Activated T-helper 2 cell treated with anti-CD3 and anti-CD28 coated beads, Interferon-gamma antibody, Interleukin-2, Interleukin-4, amounts not matched to agents 10 μg/mL and 5 μg/mL and 100 μg/mL, durations not matched to agents 14 hours and 24 hours and 36 hours (primary cell): ENCODE measurements at regions not wholly inside any gene's neighbourhood (a gene's known extent, or its start where the extent isn't known, plus 50 kb on each side); places are given as distances from the start of the nearest gene placed in this dataset.

Source experiments
- DNase-seq: peaks from one replicate; pipeline ENCODE4 v3.0.0; 2021; ENCODE audit warnings: low spot score
- H3K27ac Mint-ChIP-seq: one replicate; pipeline ENCODE4 v1.8.0; 2021; ENCODE audit warnings: mixed read lengths
- H3K27me3 Mint-ChIP-seq: one replicate; pipeline ENCODE4 v1.8.0; 2021; ENCODE audit warnings: low read depth, mixed read lengths
- H3K36me3 Mint-ChIP-seq: one replicate; pipeline ENCODE4 v1.8.0; 2021; ENCODE audit warnings: low read depth, mixed read lengths
- H3K4me1 Mint-ChIP-seq: one replicate; pipeline ENCODE4 v1.8.0; 2021; ENCODE audit warnings: low read depth, mixed read lengths
- H3K4me3 Mint-ChIP-seq: one replicate; pipeline ENCODE4 v1.8.0; 2021; ENCODE audit warnings: low read depth, mild to moderate bottlenecking, moderate library complexity, mixed read lengths
- H3K9me3 Mint-ChIP-seq: one replicate; pipeline ENCODE4 v1.8.0; 2021; ENCODE audit warnings: mixed read lengths
- intact Hi-C: fragments of 100-400 bp; cut with micrococcal nuclease; formaldehyde crosslinking; loops from one replicate; pipeline ENCODE4 v1.15.1; 2023

DNA sequence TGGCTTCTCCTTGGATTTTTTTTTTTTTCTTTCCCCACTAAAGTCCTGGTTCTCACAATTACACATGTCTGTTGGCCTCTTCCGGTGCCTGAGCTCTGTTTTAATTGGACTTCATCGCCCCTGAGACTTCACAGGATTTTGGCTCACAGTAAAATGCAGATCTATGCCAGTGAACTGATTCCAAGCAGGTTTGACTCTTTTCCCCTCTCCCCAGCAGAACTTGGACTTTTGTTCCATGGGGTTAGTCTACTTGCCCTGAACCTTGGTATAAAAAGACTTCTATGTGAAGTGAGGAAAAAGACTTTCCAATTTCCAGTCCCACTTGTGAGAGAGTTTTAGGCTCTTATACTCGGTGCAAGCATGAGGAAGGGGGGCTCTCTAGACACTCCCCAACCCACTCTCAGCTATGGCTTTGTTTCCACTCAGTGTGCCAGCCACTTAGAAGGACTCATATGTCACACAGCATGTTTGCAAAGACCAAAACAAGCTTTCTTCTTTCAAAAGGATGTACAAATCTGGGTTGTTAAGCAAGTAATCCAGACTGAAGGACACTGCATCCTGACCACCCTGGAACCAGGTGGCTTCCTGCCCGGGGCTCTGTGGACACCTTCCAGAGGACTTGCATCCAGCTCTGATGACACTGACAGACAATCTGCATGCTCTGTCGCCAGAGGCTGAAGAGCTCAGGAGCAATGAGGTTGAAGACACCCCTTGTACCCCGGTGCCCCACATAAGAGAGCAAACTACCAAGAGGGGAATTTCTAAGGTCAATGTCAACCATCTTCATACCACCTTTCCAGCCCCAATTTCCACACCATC is 221.9 kb upstream of the EGLN3 start:
- peaks cover 36% of the 10 kb centered on the region for H3K27me3 Mint-ChIP-seq

DNA sequence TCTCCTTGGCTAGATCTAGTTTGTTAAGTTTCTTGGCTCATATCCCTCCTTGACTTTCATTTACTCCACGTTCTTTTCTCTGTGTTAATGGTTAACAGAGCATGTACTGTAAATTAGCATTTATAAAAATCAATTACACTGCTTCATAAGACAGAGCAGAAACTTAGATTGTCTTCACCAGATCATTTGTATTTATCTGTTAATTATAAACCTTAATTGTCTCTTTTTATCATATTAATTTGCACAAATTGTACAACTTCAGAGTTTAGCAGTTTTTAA is 221.2 kb upstream of the EGLN3 start:
- Mint-ChIP-seq H3K4me1 (no peaks in the 10 kb centered on the region), H3K36me3 (no peaks in the 10 kb centered on the region), H3K4me3 (no peak overlapping the region), H3K9me3 (no peaks in the 10 kb centered on the region), H3K27me3 (peaks cover 32% of the 10 kb centered on the region), H3K27ac (no peak overlapping the region)
- intact Hi-C loops, result no loop called here
- no peak for DNase-seq

More for the DNA sequence above, 221.9 kb upstream of the EGLN3 start:
- intact Hi-C loops, result no loop called here
- no peaks in the 10 kb centered on the region for H3K36me3 Mint-ChIP-seq
- no peak for DNase-seq
- no peaks in the 10 kb centered on the region for H3K4me1 Mint-ChIP-seq
- H3K4me3 Mint-ChIP-seq, result no peak overlapping the region
- H3K9me3 Mint-ChIP-seq, result no peaks in the 10 kb centered on the region
- H3K27ac Mint-ChIP-seq, result no peak overlapping the region

DNA sequence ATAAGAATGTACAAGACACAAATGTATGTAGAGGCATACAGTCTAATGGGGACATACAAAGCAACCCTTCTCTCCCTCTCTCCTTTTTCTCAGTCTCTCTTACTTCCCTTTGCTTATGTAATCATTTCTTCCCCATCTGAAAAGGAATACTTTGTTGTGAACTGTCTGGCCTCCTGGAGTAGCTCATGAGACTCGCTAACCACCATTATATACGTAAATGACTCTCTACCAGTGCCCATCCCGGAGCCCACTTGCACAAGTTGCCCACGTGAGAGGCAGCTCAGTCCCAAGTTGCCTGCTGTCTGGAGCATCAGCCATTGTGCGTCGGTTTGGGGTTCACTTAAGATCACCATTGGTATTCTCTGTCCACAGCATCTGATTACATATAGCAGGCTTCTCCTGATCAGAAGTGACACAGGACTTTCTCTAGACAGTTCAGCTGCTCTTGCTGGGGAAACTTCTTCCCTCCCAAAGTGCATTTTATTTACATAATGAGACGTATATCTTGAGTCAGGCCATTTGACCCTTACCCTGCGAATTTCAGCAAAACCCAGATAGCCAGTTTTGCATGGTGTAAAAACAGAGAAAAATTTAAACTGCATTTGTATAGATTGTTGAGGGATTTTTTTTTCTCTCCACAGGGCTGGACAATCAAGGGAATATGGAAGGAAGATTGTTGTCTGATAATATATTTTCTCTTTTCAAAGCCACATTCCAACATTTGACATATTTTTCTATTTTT is 220.7 kb upstream of the EGLN3 start:
- intact Hi-C loops, result no loop called here
- H3K4me3 Mint-ChIP-seq, result no peak overlapping the region
- peaks cover 31% of the 10 kb centered on the region for H3K27me3 Mint-ChIP-seq
- no peak for DNase-seq
- no peaks in the 10 kb centered on the region for H3K36me3 Mint-ChIP-seq
- no peaks in the 10 kb centered on the region for H3K9me3 Mint-ChIP-seq
- no peak overlapping the region for H3K27ac Mint-ChIP-seq
- H3K4me1 Mint-ChIP-seq, result peaks cover under 1% of the 10 kb centered on the region

DNA sequence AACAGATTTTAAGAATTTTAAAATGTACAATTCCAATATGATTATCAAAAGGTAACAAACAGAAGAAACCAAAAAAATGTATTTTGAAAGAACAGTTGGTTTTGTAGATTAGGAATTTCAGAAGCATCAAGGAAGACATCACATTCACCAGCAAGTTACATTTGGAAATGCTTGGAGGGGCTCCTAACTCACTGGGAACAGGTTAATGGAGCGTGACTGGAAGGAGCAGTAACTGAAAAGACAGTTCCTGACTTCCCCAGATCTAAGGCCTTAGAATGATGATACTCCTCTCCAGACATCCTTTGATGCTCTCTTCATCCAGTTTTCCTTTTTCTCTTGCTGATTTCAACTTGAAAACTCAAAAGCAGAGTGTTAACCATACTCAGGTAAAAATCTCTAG is 220.0 kb upstream of the EGLN3 start:
- Mint-ChIP-seq H3K36me3 (no peaks in the 10 kb centered on the region), H3K27ac (no peak overlapping the region), H3K4me3 (no peak overlapping the region), H3K9me3 (no peaks in the 10 kb centered on the region), H3K27me3 (peaks cover 32% of the 10 kb centered on the region), H3K4me1 (peaks cover 7% of the 10 kb centered on the region)
- intact Hi-C loops, result no loop called here
- DNase-seq, result no peak

DNA sequence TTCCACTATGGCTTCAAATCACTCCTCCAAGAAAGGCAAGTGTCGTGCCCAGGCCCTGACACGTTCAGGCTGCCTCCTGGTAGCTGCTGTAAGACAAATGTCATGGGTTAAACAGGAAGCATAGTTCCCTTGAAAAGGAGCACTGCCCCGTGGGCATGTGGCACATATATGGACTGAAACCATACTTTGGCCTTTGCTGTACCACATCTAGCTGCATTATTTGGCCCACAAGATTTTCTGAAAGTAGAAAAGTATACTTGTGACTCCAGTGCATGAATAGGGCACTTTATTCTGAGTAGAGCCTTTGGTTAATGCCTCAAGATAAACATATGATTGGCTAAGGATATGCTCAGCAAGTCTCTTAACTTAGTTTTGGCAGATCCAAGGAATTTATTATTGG is 218.7 kb upstream of the EGLN3 start:
- H3K4me3 Mint-ChIP-seq, result no peak overlapping the region
- peaks cover 13% of the 10 kb centered on the region for H3K4me1 Mint-ChIP-seq
- no peaks in the 10 kb centered on the region for H3K36me3 Mint-ChIP-seq
- H3K27me3 Mint-ChIP-seq, result peaks cover 32% of the 10 kb centered on the region
- intact Hi-C loops, result no loop called here
- H3K9me3 Mint-ChIP-seq, result no peaks in the 10 kb centered on the region
- no peak for DNase-seq
- no peak overlapping the region for H3K27ac Mint-ChIP-seq

DNA sequence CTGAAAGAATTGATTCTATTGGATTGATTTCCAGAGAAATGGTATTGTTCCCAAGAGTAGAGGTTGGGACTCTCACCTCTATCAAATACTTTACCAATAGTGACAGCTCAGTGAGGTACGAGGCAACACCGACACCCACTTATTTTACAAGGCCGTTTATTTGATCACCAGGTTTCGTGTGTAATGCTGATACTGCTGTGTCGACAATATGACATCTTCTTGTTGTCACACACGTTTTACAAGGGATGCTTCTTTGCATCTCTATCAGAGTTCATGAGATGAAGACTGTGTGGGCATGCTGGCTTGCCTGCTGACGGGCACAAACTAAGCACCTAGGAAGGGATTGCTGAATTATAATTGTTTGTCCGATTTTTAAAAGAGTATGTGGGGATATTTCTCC is 217.8 kb upstream of the EGLN3 start:
- H3K27me3 Mint-ChIP-seq, result peaks cover 35% of the 10 kb centered on the region
- H3K4me3 Mint-ChIP-seq, result no peak overlapping the region
- no peaks in the 10 kb centered on the region for H3K9me3 Mint-ChIP-seq
- H3K36me3 Mint-ChIP-seq, result no peaks in the 10 kb centered on the region
- no peak overlapping the region for H3K27ac Mint-ChIP-seq
- peaks cover 13% of the 10 kb centered on the region for H3K4me1 Mint-ChIP-seq
- DNase-seq, result no peak
- intact Hi-C loops, result no loop called here

DNA sequence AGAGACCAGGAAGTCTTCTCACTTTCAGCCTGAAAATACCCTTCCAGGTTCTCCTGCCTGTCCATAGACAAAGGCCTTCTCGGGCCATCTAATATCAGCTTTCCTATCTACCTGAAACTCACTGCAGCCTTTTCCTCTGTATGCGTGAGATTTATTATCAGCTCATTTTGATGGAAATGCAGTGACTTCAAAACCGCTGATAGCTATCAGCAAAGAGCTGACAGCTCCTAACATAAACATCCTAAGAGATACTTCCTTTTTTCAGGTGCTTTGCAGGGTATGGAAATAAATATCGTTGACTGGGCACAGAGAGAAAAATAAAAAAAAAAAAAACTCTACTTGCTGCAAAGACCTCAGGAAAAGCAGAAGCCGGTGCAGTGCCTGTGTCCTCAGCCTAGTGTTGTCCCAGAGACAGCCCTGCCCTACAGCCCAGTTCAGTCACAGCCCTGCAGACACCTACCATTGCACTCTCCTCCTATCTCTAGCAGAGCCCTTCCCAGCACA is 215.0 kb upstream of the EGLN3 start:
- no peak overlapping the region for H3K27ac Mint-ChIP-seq
- no peak for DNase-seq
- intact Hi-C loops, result no loop called here
- no peaks in the 10 kb centered on the region for H3K36me3 Mint-ChIP-seq
- no peaks in the 10 kb centered on the region for H3K9me3 Mint-ChIP-seq
- H3K27me3 Mint-ChIP-seq, result peaks cover 20% of the 10 kb centered on the region
- peaks cover 19% of the 10 kb centered on the region for H3K4me1 Mint-ChIP-seq
- no peak overlapping the region for H3K4me3 Mint-ChIP-seq

DNA sequence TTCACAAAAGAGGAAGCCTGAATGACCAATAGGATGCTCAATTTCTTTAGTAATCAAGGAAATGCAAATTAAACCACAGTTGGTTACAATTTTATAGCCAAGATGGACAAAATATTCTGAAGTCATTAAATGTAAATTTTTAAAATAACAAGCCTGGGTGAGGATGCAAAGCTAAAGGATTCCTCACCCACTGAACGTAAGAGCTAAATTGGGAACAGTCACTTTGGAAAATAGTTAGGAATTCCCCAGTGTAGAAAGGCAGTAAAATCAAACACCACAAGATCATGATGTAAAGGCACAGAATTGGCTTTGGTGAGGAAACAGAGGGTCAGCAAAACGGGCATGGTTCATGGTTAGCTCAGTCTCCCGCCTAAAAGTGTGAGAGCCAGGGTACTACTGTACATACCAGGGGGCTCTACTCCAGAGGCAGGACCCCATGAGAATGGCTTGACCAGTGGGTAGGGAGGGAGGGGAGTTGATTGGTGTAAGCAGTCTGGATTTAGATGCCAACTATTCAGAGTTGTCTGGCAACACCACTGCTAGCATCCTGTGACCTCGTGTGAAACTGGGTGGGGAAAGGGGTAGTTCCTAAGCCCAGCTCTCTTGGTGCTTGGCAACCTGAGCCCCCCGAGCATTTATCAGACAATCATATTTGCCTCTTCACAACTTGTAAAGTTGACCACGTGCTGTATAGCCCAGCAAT is 213.4 kb upstream of the EGLN3 start:
- no peak overlapping the region for H3K4me3 Mint-ChIP-seq
- intact Hi-C loops, result no loop called here
- H3K9me3 Mint-ChIP-seq, result no peaks in the 10 kb centered on the region
- H3K27me3 Mint-ChIP-seq, result peaks cover 22% of the 10 kb centered on the region
- H3K27ac Mint-ChIP-seq, result no peak overlapping the region
- peaks cover 19% of the 10 kb centered on the region for H3K4me1 Mint-ChIP-seq
- no peak for DNase-seq
- no peaks in the 10 kb centered on the region for H3K36me3 Mint-ChIP-seq

DNA sequence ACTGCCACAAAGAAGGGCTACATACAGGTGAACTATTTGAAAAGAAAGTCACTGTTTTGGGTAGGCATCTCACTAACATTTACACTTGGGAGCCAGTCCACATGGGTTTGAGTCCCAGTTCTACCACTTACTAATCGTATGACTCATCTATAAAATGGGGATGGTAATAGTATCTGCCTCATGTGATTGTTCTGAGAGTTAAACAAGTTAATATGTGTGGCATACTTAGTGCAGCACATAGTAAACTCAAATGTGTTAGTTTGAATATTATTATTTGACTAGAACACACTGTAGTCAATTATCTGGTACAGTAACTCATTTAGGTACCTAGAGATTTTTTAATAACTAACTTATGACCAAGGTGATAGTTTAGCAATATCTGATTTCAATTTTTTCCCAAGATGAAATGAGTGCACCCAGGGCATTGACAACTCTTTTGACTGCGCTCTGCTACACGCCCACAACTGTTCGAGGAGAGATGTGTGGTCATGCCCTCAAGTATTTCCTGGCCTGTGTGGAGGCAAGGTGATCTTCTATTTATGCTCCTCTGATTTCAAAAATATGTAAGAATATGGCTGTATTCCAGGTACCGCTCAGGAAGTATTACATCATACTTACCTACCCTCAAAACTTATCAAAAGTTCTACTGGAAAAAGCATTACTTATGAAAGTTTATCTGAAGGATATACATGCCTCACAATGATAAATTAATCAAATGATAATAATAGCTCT is 210.6 kb upstream of the EGLN3 start:
- no peaks in the 10 kb centered on the region for H3K36me3 Mint-ChIP-seq
- H3K4me3 Mint-ChIP-seq, result no peak overlapping the region
- no peaks in the 10 kb centered on the region for H3K9me3 Mint-ChIP-seq
- peaks cover 16% of the 10 kb centered on the region for H3K27me3 Mint-ChIP-seq
- intact Hi-C loops, result no loop called here
- no peak for DNase-seq
- no peak overlapping the region for H3K27ac Mint-ChIP-seq
- H3K4me1 Mint-ChIP-seq, result peaks cover 18% of the 10 kb centered on the region

DNA sequence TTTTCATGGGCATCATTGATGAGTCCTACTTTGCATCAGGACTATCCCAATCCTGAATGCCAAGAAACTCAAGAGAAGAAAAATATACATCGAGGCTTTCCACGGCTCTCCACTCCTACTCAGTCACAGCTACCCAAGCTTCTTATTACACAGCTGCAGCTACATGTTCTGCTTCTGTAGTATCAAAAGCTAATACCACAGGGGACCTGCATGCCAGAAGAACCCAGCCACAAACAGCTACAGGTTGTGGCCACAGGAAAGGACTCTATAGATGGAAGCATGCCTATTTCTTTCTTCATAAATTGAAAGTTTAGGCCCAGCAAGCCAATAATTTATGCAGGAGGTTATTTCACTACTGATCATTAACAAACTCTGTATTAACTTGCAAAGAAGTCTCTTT is 209.7 kb upstream of the EGLN3 start:
- DNase-seq, result no peak
- H3K9me3 Mint-ChIP-seq, result no peaks in the 10 kb centered on the region
- no peak overlapping the region for H3K4me3 Mint-ChIP-seq
- H3K27ac Mint-ChIP-seq, result no peak overlapping the region
- intact Hi-C loops, result no loop called here
- no peaks in the 10 kb centered on the region for H3K36me3 Mint-ChIP-seq
- peaks cover 9% of the 10 kb centered on the region for H3K4me1 Mint-ChIP-seq
- peaks cover 12% of the 10 kb centered on the region for H3K27me3 Mint-ChIP-seq

DNA sequence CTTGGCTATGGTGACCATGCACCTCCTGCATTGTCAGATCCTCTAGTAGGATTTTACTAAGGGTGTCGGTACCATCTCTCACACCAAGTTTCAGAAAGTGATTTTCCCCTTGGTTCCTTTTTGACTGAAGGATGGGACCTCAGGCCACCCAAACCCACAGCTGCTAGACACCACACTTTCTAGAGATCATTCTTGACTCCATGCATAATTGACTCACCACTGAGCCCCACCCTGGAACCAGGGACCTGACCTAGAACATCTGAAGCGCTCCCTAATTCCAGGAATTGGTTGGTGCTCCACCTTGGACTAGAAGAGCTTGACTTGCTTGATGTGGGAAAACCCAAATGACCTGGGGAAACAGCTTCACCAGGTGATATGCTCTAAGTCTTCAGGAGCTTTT is 206.8 kb upstream of the EGLN3 start:
- no peak overlapping the region for H3K4me3 Mint-ChIP-seq
- intact Hi-C loops, result no loop called here
- H3K27ac Mint-ChIP-seq, result no peak overlapping the region
- H3K27me3 Mint-ChIP-seq, result peaks cover 10% of the 10 kb centered on the region
- no peak for DNase-seq
- no peaks in the 10 kb centered on the region for H3K36me3 Mint-ChIP-seq
- peaks cover 6% of the 10 kb centered on the region for H3K4me1 Mint-ChIP-seq
- H3K9me3 Mint-ChIP-seq, result no peaks in the 10 kb centered on the region

DNA sequence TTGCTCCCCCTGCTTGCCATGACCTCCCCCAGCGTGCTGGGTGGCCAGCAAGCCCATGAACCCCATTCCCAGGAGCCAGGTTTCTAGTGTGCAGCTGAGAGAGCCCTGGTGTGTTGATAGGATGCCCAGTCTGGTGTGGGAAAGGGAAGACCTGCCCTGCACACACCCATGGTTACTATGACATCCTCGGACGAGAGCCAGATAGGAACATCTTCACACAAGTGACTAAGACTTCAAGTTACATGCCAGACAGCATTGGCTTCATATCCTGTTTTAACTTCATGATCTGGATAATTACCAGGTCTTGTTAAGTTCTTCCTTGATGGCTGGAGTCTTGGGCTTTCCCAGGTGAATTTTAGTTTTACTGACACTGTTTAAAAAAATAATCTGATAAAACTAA is 196.6 kb upstream of the EGLN3 start:
- no peak overlapping the region for H3K27ac Mint-ChIP-seq
- H3K4me3 Mint-ChIP-seq, result no peak overlapping the region
- H3K9me3 Mint-ChIP-seq, result peaks cover 19% of the 10 kb centered on the region

More for the DNA sequence above, 196.6 kb upstream of the EGLN3 start:
- Mint-ChIP-seq H3K36me3 (no peaks in the 10 kb centered on the region), H3K4me1 (no peaks in the 10 kb centered on the region), H3K27me3 (peaks cover 4% of the 10 kb centered on the region)
- intact Hi-C loops, result no loop called here
- no peak for DNase-seq
